CD14-positive monocyte (primary cell): ENCODE measurements at regions not wholly inside any gene's neighbourhood (a gene's known extent, or its start where the extent isn't known, plus 50 kb on each side); places are given as distances from the start of the nearest gene placed in this dataset.
"Not testable (repeated sequence)": the region's sequence is repeated elsewhere in the genome, so short reads cannot be mapped to it uniquely, and the experiment has no call there.

ENCODE experiments used
- DNase-seq, 3 donors: peaks; one replicate each; pipeline ENCODE4 v3.0.0-alpha.2; 2011 to 2022
- H2AFZ ChIP-seq: 2 replicates; pipeline ENCODE4 v1.6.0; 2012; ENCODE audit warnings: mild to moderate bottlenecking, low read depth, low read length, inconsistent platforms; ENCODE audit not compliant: insufficient read depth, poor library complexity, severe bottlenecking
- H3K27ac ChIP-seq, 2 donors: 1 replicate in 1 of 2; 2 replicates in 1 of 2; pipeline ENCODE4 v1.5.1; 2012 to 2013; ENCODE audit warnings: low read length in 2 of 2, control low read depth in 1 of 2, inconsistent platforms in 1 of 2, low read depth in 1 of 2, mild to moderate bottlenecking in 1 of 2
- H3K27me3 ChIP-seq, 2 donors: one replicate each; pipeline versions ENCODE4 v1.6.0 to v1.6.1; 2011 to 2013; ENCODE audit warnings: low read length in 2 of 2; ENCODE audit not compliant: control insufficient read depth in 2 of 2, insufficient read depth in 2 of 2
- H3K36me3 ChIP-seq, 2 donors: replicated peaks in 1 of 2; 1 replicate in 1 of 2; 2 replicates in 1 of 2; pipeline versions ENCODE4 v1.5.1 to v1.6.1; 2012 to 2013; ENCODE audit warnings: low read length in 2 of 2, control low read depth in 1 of 2, inconsistent platforms in 1 of 2, mild to moderate bottlenecking in 1 of 2; ENCODE audit not compliant: insufficient read depth in 2 of 2, control insufficient read depth in 1 of 2
- H3K4me1 ChIP-seq, 2 donors: 1 replicate in 1 of 2; 2 replicates in 1 of 2; pipeline versions ENCODE4 v1.5.1 to v1.6.1; 2012 to 2013; ENCODE audit warnings: low read length in 2 of 2, control low read depth in 1 of 2, inconsistent platforms in 1 of 2, mild to moderate bottlenecking in 1 of 2, moderate library complexity in 1 of 2; ENCODE audit not compliant: insufficient read depth in 2 of 2, control insufficient read depth in 1 of 2
- H3K4me2 ChIP-seq: replicated peaks from 2 replicates; pipeline ENCODE3; 2012; ENCODE audit warnings: low read length, moderate library complexity, mild to moderate bottlenecking; ENCODE audit not compliant: poor library complexity, severe bottlenecking; ENCODE audit errors: extremely low read depth
- H3K4me3 ChIP-seq, 3 experiments: fragments of 200-600 bp in 1 of 3; sonication (generic) in 1 of 3; replicated peaks in 1 of 3; 1 replicate in 2 of 3; 2 replicates in 1 of 3; pipeline ENCODE4 v1.5.1; 2011 to 2013; ENCODE audit warnings: low read length in 3 of 3, mild to moderate bottlenecking in 3 of 3, control low read depth in 2 of 3, low read depth in 2 of 3, inconsistent platforms in 1 of 3, moderate library complexity in 1 of 3
- H3K79me2 ChIP-seq: 2 replicates; pipeline ENCODE4 v1.6.0; 2012; ENCODE audit warnings: mild to moderate bottlenecking, control low read depth, inconsistent platforms, low read length, moderate library complexity; ENCODE audit not compliant: insufficient read depth
- H3K9ac ChIP-seq: 2 replicates; pipeline ENCODE4 v1.6.0; 2017; ENCODE audit warnings: low read length, mild to moderate bottlenecking; ENCODE audit not compliant: insufficient read depth, poor library complexity, severe bottlenecking
- H3K9me3 ChIP-seq, 2 donors: replicated peaks in 1 of 2; 1 replicate in 1 of 2; 2 replicates in 1 of 2; pipeline versions ENCODE4 v1.5.1 to v1.6.1; 2012 to 2013; ENCODE audit warnings: low read length in 2 of 2, control low read depth in 1 of 2; ENCODE audit not compliant: control insufficient read depth in 1 of 2, insufficient read depth in 1 of 2
- H4K20me1 ChIP-seq: 2 replicates; pipeline ENCODE4 v1.6.0; 2012; ENCODE audit warnings: mild to moderate bottlenecking, low read length, control low read depth, moderate library complexity; ENCODE audit not compliant: insufficient read depth
- H3K27ac Mint-ChIP-seq, 7 donors: one replicate each; pipeline ENCODE4 v1.8.0; 2020; ENCODE audit warnings: mild to moderate bottlenecking in 7 of 7, mixed read lengths in 7 of 7, moderate library complexity in 6 of 7, inconsistent platforms in 2 of 7
- H3K27me3 Mint-ChIP-seq, 3 donors: one replicate each; pipeline ENCODE4 v1.8.0; 2021 to 2022; ENCODE audit warnings: low read depth in 3 of 3, mild to moderate bottlenecking in 3 of 3, mixed read lengths in 3 of 3, moderate library complexity in 3 of 3, inconsistent platforms in 1 of 3
- H3K36me3 Mint-ChIP-seq, 2 donors: one replicate each; pipeline ENCODE4 v1.8.0; 2020; ENCODE audit warnings: mixed read lengths in 2 of 2, inconsistent platforms in 1 of 2, mild to moderate bottlenecking in 1 of 2
- H3K4me1 Mint-ChIP-seq: one replicate; pipeline ENCODE4 v1.8.0; 2020; ENCODE audit warnings: mild to moderate bottlenecking, mixed read lengths
- H3K4me3 Mint-ChIP-seq, 2 donors: one replicate each; pipeline ENCODE4 v1.8.0; 2020; ENCODE audit warnings: mild to moderate bottlenecking in 2 of 2, mixed read lengths in 2 of 2, moderate library complexity in 1 of 2
- H3K9me3 Mint-ChIP-seq, 7 donors: one replicate each; pipeline ENCODE4 v1.8.0; 2020 to 2022; ENCODE audit warnings: mixed read lengths in 7 of 7, mild to moderate bottlenecking in 6 of 7, moderate library complexity in 6 of 7, inconsistent platforms in 2 of 7
- CTCF ChIP-seq: fragments of 200-600 bp; IDR thresholded peaks from one replicate; pipeline ENCODE4 v1.8.0; 2022; ENCODE audit warnings: antibody characterized with exemption, mild to moderate bottlenecking
- WGBS: methylation state at CpG from one replicate; pipeline ENCODE4 v1.1.5; 2013; ENCODE audit warnings: missing lambda C conversion rate; ENCODE audit not compliant: insufficient coverage; 5-methylcytosine and 5-hydroxymethylcytosine counted together
- intact Hi-C, 2 donors: fragments of 100-400 bp; cut with micrococcal nuclease; formaldehyde crosslinking; loops; one replicate each; pipeline versions ENCODE4 v1.15.0 to v1.15.1; 2023

- 83% methylated on average over 1 of the region's 6 CpGs for WGBS
- Histone ChIP-seq H3K4me3 (no peak overlapping the region), H3K9ac (no peak overlapping the region), H3K9me3 (peaks cover 0 to 20% of the 10 kb centered on the region in 2 donors), H2AFZ (no peak overlapping the region), H3K36me3 (no peaks in the 10 kb centered on the region), H4K20me1 (no peaks in the 10 kb centered on the region), H3K4me2 (no peak overlapping the region), H3K4me1 (no peaks in the 10 kb centered on the region), H3K79me2 (no peaks in the 10 kb centered on the region), H3K27ac (no peak overlapping the region), H3K27me3 (no peaks in the 10 kb centered on the region)
- Mint-ChIP-seq H3K36me3 (no peaks in the 10 kb centered on the region), H3K27me3 (no peaks in the 10 kb centered on the region), H3K27ac (no peak overlapping the region), H3K9me3 (peaks cover 0 to 12% (median 4%) of the 10 kb centered on the region in 7 donors), H3K4me1 (no peaks in the 10 kb centered on the region), H3K4me3 (no peak overlapping the region)
- intact Hi-C loops: no loop called here
- DNase-seq: no peak
- no peak for TF ChIP-seq CTCF
These were observed 334.7 kb downstream of the FAT4 start for GRCh38 chr4:125649452-125649851.

- Histone ChIP-seq H3K9ac (no peak overlapping the region), H3K27ac (no peak overlapping the region), H3K4me3 (no peak overlapping the region), H2AFZ (no peak overlapping the region), H3K79me2 (no peaks in the 10 kb centered on the region), H3K27me3 (no peaks in the 10 kb centered on the region), H3K4me1 (no peaks in the 10 kb centered on the region), H3K36me3 (no peaks in the 10 kb centered on the region), H3K9me3 (peaks cover 0 to 20% of the 10 kb centered on the region in 2 donors), H4K20me1 (no peaks in the 10 kb centered on the region), H3K4me2 (no peak overlapping the region)
- no peak overlapping the region for H3K4me3 Mint-ChIP-seq
- H3K9me3 Mint-ChIP-seq: peaks cover 0 to 11% (median 4%) of the 10 kb centered on the region in 7 donors
- no peaks in the 10 kb centered on the region for H3K4me1 Mint-ChIP-seq
- no peak overlapping the region for H3K27ac Mint-ChIP-seq
- DNase-seq: no peak
- intact Hi-C loops: no loop called here
- TF ChIP-seq CTCF: no peak
- H3K27me3 Mint-ChIP-seq: no peaks in the 10 kb centered on the region
- no peaks in the 10 kb centered on the region for H3K36me3 Mint-ChIP-seq
These were observed 335.8 kb downstream of the FAT4 start for GRCh38 chr4:125650557-125650956.

GRCh38 chr4:125651707-125652357, 337.1 kb downstream of the FAT4 start:
- H3K9me3 Mint-ChIP-seq: peaks cover 0 to 11% (median 8%) of the 10 kb centered on the region in 7 donors
- DNase-seq, intact Hi-C loops, H3K36me3 Mint-ChIP-seq, H4K20me1 ChIP-seq, H3K4me3 ChIP-seq, H3K4me1 ChIP-seq, H3K27me3 ChIP-seq, H3K9ac ChIP-seq, H2AFZ ChIP-seq, H3K27me3 Mint-ChIP-seq, H3K27ac ChIP-seq, H3K79me2 ChIP-seq, H3K4me1 Mint-ChIP-seq, H3K36me3 ChIP-seq, H3K27ac Mint-ChIP-seq, H3K4me3 Mint-ChIP-seq, H3K4me2 ChIP-seq: not testable (repeated sequence)
- WGBS: 93% methylated on average over 27 of the region's 33 CpGs
- H3K9me3 ChIP-seq: peaks cover 0 to 20% of the 10 kb centered on the region in 2 donors
